ENCODE measurements at regions not wholly inside any gene's neighbourhood (a gene's known extent, or its start where the extent isn't known, plus 50 kb on each side); places are given as distances from the start of the nearest gene placed in this dataset.
"Not testable (repeated sequence)": the region's sequence is repeated elsewhere in the genome, so short reads cannot be mapped to it uniquely, and the experiment has no call there.

DNA sequence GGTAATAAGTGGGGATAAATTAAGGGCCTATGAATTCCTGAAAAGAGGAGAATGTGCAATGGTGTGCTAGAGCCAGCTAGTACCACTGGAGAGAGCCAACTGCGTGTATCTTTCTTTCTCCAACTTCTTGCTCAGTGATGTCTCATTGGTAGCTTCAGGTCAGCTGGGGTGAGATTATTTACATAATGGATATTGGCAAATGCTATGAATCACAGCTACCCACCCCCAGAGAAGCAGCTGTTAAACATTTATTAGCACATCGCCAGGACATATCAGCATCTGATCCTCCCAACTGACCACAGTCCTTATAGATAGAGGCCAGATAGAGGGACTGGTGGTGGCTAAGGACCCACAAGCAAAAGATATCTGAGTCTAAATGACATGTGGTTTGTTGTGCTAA lies 421.3 kb downstream of the ACTL7B start:
- H3K27ac ChIP-seq = no peak overlapping the region
- no peak overlapping the region for H3K4me3 ChIP-seq
- TF ChIP-seq, protein P1, sequence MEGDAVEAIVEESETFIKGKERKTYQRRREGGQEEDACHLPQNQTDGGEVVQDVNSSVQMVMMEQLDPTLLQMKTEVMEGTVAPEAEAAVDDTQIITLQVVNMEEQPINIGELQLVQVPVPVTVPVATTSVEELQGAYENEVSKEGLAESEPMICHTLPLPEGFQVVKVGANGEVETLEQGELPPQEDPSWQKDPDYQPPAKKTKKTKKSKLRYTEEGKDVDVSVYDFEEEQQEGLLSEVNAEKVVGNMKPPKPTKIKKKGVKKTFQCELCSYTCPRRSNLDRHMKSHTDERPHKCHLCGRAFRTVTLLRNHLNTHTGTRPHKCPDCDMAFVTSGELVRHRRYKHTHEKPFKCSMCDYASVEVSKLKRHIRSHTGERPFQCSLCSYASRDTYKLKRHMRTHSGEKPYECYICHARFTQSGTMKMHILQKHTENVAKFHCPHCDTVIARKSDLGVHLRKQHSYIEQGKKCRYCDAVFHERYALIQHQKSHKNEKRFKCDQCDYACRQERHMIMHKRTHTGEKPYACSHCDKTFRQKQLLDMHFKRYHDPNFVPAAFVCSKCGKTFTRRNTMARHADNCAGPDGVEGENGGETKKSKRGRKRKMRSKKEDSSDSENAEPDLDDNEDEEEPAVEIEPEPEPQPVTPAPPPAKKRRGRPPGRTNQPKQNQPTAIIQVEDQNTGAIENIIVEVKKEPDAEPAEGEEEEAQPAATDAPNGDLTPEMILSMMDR (IDR thresholded peaks at IDR 0.05) = no peak
- no peak for DNase-seq (ENCODE audit: low spot score)

DNA sequence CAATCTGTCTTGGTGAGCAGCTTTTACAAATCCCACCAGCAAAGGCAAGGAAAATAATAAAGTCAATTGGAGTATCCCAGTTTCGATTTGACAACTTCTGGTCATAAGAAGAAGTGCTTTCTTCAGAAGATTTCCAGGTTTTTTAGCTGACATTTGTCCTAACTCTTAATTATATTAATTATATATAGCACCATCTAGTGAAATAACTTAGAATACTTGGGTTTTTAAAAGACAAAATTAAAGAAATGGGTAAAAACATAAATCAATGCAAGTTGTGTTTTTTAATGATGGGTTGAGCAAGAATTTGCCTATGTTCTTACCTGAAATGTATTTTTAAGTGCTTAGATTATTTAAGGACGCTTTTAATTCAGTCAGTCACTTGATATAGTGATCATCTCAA lies 421.8 kb downstream of the ACTL7B start:
- no peak overlapping the region for H3K27ac ChIP-seq
- TF ChIP-seq, protein P1 (IDR thresholded peaks at IDR 0.05) = no peak
- DNase-seq (ENCODE audit: low spot score) = no peak
- H3K4me3 ChIP-seq = no peak overlapping the region

DNA sequence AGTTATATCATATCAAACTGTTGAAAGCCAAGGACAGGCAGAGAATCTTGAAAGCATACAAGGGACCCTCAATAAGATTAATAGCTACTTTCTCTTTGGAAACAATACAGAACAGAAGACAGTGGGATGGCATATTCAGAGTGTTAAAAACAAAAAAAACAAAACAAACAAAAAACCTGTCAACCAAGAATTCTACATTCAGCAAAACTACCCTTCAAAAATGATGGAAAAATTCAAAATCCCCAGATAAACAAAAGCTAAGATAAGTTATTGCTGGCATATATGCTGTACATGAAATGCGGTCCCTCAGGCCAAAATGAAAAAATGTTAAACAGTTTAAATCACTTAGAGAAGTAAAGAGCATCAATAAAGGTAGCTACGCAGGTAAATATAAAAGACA lies 425.1 kb downstream of the ACTL7B start:
- TF ChIP-seq, protein P1 (IDR thresholded peaks at IDR 0.05) = no peak
- no peak for DNase-seq (ENCODE audit: low spot score)
- no peak overlapping the region for H3K4me3 ChIP-seq
- no peak overlapping the region for H3K27ac ChIP-seq

DNA sequence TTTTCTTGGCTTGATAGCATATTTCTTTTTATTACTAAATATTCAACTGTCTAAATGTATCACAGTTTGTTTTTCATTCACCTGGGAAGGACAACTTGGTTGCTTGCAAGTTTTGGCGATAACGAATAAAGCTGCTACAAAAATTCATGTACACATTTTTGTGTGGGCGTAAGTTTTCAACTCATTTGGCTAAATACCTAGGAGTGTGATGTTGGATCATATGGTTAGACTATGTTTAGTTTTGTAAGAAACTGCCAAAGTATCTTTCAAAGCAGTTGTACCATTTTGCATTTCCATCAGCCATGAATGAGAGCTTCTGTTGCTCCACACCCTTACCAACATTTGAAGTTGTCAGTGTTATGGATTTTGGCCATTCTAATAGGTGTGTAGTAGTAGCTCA lies 428.0 kb downstream of the ACTL7B start:
- Histone ChIP-seq H3K27ac (no peak overlapping the region), H3K4me3 (no peak overlapping the region)
- no peak for DNase-seq (ENCODE audit: low spot score)

DNA sequence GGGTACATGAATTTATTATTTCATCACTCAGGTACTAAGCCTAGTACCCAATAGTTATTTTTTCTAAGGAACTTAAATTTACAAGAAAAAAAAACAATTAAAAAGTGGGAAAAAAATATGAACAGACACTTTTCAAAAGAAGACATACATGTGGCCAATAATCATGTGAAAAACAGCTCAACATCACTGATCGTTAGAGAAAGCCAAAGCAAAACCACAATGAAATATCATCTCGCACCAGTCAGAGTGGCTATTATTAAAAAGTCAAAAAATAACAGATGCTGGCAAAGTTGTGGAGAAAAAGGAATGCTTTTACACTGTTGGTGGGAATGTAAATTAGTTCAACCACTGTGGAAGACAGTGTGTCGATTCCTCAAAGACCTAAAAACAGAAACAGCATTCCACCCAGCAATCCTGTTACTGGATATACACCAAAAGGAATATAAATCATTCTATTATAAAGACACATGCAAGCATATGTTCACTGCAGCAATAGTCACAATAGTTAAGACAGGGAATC lies 429.3 kb downstream of the ACTL7B start:
- not testable (repeated sequence) for H3K4me3 ChIP-seq; H3K27ac ChIP-seq; DNase-seq (ENCODE audit: low spot score)

More for the DNA sequence above, 428.0 kb downstream of the ACTL7B start:
- TF ChIP-seq, protein P1 (IDR thresholded peaks at IDR 0.05) = no peak

DNA sequence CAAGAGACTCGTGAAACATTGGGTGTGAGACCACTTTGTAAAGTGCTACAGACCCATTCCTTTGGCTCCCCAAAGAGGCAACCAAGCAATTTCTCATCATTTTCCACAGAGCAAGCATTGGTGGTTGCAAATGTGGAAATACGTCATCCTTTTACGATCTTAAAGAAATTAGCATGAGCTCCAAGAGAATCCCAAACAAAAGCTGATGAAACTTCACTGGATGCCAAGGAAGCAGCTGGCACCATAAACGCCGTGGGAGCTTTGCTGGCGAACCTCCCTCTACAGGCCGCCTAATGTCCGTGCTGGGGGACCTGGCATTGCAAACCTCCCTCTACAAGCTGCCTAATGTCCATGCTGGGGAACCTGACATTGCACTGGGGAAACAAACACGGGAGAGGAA lies 432.4 kb downstream of the ACTL7B start:
- DNase-seq (ENCODE audit: low spot score) = no peak
- Histone ChIP-seq H3K27ac (no peak overlapping the region), H3K4me3 (no peak overlapping the region)
- TF ChIP-seq, protein P1 (IDR thresholded peaks at IDR 0.05) = no peak

DNA sequence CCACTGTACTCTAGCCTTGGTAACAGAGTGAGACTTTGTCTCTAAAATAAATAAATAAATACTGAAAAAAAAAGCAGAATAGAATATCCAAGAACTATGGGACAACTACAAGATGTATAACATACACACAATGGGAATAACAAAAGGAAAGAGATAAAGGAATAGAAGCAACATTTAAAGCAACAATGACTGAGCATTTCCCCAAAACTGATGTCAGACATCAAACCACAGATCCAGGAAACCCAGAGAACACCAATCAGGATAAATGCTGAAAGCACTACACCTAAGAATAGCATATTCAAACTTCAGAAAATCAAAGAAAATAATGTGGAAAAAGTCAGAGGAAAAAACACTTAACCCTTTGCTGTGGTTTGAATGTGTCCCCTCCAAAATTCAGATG lies 436.4 kb downstream of the ACTL7B start:
- Histone ChIP-seq H3K4me3 (no peak overlapping the region), H3K27ac (no peak overlapping the region)
- TF ChIP-seq, protein P1 (IDR thresholded peaks at IDR 0.05) = no peak
- DNase-seq (ENCODE audit: low spot score) = no peak

DNA sequence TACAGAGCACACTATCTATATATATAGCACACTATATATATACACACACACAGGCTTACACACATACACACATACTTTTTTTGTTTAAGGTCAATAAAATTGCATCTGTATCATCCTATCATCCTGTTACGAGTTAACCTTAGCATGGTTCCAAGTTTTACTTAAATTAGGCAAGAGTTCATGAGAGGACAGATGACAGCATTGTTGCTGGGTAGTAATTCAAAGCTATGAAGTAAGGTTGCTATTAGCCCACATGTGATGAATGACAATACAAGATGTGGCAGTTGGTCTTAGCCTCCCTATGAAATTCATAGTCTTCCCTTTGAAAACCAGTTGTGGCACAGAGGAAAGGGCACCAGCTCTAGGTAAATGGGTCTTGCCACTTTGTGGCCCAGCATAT lies 438.1 kb downstream of the ACTL7B start:
- TF ChIP-seq, protein P1 (IDR thresholded peaks at IDR 0.05) = no peak
- no peak overlapping the region for H3K4me3 ChIP-seq
- no peak overlapping the region for H3K27ac ChIP-seq
- DNase-seq (ENCODE audit: low spot score) = no peak
